ENCODE measurements at regions not wholly inside any gene's neighbourhood (a gene's known extent, or its start where the extent isn't known, plus 50 kb on each side); places are given as distances from the start of the nearest gene placed in this dataset.

- TF ChIP-seq PHF8 (conservative IDR thresholded peaks at IDR 0.05; ENCODE audit: low read depth, low read length) (peak; percentile 45), CBX5 (IDR thresholded peaks at IDR 0.05; ENCODE audit: low read depth, low read length) (no peak), JUND (IDR thresholded peaks at IDR 0.05; ENCODE audit: low read length) (no peak), RNF2 (IDR thresholded peaks at IDR 0.05; ENCODE audit: borderline replicate concordance, low read depth, low read length, missing control alignments, poor library complexity, severe bottlenecking) (no peak), GTF2F1 (IDR thresholded peaks at IDR 0.05; ENCODE audit: borderline replicate concordance, low read depth, low read length) (no peak)
Measured at GRCh38 chr6:102798636-102799035, 1405.1 kb downstream of the GRIK2 start (continued).

Data from H1 (cell line).